ENCODE measurements at regions not wholly inside any gene's neighbourhood (a gene's known extent, or its start where the extent isn't known, plus 50 kb on each side); places are given as distances from the start of the nearest gene placed in this dataset.
"Not testable (repeated sequence)": the region's sequence is repeated elsewhere in the genome, so short reads cannot be mapped to it uniquely, and the experiment has no call there.

DNA sequence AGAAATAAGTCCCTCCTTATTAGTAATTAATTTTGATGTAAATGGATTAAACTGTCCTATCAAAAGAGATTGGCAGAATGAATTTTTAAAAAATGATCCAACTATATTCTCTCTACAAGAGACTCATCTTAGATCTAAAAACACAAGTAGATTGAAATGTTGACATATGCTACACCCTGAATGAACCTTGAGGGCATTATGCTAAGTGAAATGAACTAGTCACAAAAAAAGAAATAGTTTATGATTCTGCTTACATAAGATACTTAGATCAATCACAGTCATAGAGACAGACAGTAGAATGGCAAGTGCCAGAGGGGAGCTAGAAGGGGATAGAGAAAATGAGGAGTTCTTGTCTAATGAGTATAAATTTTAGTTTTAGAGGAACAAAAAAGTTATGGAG is 849.8 kb downstream of the CDH11 start:
- no peak overlapping the region for H3K27ac Mint-ChIP-seq
- no peaks in the 10 kb centered on the region for H3K27me3 Mint-ChIP-seq (ENCODE audit: low read depth)
- TF ChIP-seq, protein P1, sequence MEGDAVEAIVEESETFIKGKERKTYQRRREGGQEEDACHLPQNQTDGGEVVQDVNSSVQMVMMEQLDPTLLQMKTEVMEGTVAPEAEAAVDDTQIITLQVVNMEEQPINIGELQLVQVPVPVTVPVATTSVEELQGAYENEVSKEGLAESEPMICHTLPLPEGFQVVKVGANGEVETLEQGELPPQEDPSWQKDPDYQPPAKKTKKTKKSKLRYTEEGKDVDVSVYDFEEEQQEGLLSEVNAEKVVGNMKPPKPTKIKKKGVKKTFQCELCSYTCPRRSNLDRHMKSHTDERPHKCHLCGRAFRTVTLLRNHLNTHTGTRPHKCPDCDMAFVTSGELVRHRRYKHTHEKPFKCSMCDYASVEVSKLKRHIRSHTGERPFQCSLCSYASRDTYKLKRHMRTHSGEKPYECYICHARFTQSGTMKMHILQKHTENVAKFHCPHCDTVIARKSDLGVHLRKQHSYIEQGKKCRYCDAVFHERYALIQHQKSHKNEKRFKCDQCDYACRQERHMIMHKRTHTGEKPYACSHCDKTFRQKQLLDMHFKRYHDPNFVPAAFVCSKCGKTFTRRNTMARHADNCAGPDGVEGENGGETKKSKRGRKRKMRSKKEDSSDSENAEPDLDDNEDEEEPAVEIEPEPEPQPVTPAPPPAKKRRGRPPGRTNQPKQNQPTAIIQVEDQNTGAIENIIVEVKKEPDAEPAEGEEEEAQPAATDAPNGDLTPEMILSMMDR (IDR thresholded peaks at IDR 0.05; ENCODE audit: unreplicated experiment) = no peak

DNA sequence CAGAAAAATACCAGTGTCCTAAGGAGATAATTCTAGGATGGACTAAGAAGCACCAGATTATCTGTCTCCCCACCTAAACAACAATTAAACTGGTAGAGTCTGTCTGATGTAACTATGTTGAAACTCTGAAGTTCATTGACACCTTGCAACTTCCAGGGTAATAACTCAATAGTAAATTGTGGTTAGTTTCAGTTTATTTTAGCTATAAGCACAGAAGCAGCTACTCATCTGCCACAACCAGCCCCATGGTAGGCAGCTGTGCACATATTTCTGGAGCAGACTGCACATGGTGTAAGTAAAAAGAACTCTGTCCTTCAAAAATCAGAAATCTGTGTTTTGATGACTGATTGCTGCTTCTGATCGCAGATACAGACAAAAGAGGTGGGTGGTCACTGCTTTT is 852.1 kb downstream of the CDH11 start:
- TF ChIP-seq, protein P1 (IDR thresholded peaks at IDR 0.05; ENCODE audit: unreplicated experiment) = no peak
- H3K9me3 Mint-ChIP-seq = peaks cover 12% of the 10 kb centered on the region
- no peak for DNase-seq (ENCODE audit: low spot score in 2 of 2, unreplicated experiment in 2 of 2)
- H3K27me3 Mint-ChIP-seq (ENCODE audit: low read depth) = no peaks in the 10 kb centered on the region
- H3K4me3 Mint-ChIP-seq = no peak overlapping the region
- H3K4me1 Mint-ChIP-seq = no peaks in the 10 kb centered on the region
- no peak overlapping the region for H3K27ac Mint-ChIP-seq
- no peaks in the 10 kb centered on the region for H3K36me3 Mint-ChIP-seq

More for the DNA sequence above, 849.8 kb downstream of the CDH11 start:
- peaks cover 12% of the 10 kb centered on the region for H3K9me3 Mint-ChIP-seq
- no peaks in the 10 kb centered on the region for H3K36me3 Mint-ChIP-seq
- H3K4me3 Mint-ChIP-seq = no peak overlapping the region
- no peaks in the 10 kb centered on the region for H3K4me1 Mint-ChIP-seq
- DNase-seq (ENCODE audit: low spot score in 2 of 2, unreplicated experiment in 2 of 2) = no peak

DNA sequence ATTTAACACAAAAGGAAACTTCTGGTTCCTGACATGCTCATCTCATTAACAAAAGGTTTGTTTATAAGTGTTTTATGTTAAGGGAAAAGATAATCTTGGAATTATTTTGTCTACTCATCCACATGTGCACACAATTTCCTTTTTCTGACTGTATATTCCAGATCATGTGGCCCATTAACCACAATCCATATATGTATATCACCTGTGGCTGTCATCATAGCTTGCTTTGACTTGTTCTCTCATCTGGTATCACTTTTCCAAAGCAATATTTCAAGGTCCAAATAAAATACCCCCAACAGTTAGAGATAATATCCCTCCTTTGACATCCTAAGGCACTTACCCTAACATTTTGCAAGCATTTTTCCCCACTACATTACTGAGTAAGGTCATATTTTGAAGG is 856.1 kb downstream of the CDH11 start:
- Mint-ChIP-seq H3K9me3 (peaks cover 8% of the 10 kb centered on the region), H3K4me1 (no peaks in the 10 kb centered on the region), H3K36me3 (no peaks in the 10 kb centered on the region), H3K27me3 (ENCODE audit: low read depth) (no peaks in the 10 kb centered on the region), H3K4me3 (no peak overlapping the region), H3K27ac (no peak overlapping the region)
- no peak for DNase-seq (ENCODE audit: low spot score in 2 of 2, unreplicated experiment in 2 of 2)
- TF ChIP-seq, protein P1 (IDR thresholded peaks at IDR 0.05; ENCODE audit: unreplicated experiment) = no peak

DNA sequence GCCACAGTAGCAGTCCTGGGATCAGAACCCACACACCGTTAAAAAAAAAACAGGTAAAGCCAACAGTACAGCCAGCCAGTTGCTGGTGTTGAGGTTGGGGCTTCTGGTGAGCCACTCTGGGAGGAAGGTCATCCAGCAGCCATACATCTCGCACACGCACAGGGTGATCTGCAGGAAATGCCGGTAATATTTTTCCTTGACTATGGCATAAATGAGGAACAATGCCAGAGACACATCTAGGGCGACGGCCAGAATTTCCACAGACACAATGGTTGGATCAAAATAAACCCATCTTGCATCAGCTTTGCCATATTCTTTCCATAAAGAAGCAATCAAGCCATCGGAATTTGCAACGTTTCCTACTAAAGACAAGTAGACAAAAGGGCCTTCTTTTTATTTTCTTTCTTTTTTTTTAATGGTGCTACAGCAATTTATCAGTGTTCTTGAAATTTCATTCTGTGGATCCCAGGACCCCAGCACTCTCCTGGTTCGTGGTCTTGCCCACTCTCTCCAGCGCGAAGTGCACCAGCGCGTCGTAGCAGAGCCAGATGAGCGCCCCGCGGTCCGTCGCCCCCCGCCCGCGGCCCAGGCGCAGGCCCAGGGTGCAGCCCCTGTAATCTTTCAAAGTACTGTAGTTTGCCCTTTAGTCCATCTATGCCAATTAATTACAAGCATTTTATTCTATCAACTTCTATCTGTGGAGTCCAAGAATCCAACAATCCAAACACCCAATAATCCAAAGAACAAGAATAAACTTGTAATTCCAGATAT is 861.0 kb downstream of the CDH11 start:
- not testable (repeated sequence) for H3K27me3 Mint-ChIP-seq (ENCODE audit: low read depth); H3K36me3 Mint-ChIP-seq; H3K9me3 Mint-ChIP-seq; H3K4me1 Mint-ChIP-seq; DNase-seq (ENCODE audit: low spot score in 2 of 2, unreplicated experiment in 2 of 2); H3K27ac Mint-ChIP-seq; H3K4me3 Mint-ChIP-seq

DNA sequence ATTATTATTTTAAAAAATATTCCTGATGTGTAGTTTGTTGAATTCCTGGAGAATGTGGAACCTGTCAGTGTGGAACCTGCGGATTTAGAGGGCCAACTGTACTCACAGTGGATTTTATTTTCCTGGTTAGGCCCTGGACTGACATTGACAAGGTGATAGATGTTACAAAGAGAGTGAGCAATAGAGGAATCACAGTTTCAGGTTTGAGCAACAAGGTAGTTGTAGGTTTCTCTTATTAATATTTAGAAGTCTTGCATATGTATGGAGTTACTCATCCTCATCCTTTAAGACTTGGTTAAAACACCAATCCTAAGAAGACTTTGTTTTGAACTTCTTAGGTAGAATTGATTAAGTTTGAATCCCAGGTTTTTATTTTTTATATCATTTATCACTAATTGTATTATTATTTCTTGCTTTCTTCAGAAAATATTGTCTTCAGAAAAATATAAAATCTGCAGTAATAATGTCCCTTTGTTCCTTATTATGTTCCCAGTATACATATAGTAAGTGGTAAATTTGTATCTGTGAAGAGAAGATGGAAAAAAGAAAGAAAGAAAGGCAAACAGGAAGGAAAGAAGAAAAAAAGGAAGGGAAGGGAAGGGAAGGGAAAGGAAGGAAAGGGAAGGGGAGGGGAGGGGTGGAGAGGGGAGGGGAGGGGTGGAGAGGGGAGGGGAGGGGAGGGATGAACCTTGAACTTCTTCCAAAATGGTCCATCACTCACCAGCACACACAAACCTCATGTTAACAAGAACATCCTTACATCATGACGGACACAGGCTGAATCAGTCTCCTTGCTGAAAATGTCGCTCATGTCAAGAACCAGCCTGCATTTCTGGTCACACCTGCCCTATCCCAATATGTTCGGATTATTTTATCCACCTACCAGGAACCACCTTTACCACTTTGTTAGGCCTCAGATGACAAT is 867.2 kb downstream of the CDH11 start:
- Mint-ChIP-seq H3K27ac (no peak overlapping the region), H3K9me3 (no peaks in the 10 kb centered on the region), H3K4me1 (no peaks in the 10 kb centered on the region), H3K27me3 (ENCODE audit: low read depth) (no peaks in the 10 kb centered on the region), H3K36me3 (no peaks in the 10 kb centered on the region), H3K4me3 (no peak overlapping the region)
- no peak for DNase-seq (ENCODE audit: low spot score in 2 of 2, unreplicated experiment in 2 of 2)
- TF ChIP-seq, protein P1 (IDR thresholded peaks at IDR 0.05; ENCODE audit: unreplicated experiment) = no peak

DNA sequence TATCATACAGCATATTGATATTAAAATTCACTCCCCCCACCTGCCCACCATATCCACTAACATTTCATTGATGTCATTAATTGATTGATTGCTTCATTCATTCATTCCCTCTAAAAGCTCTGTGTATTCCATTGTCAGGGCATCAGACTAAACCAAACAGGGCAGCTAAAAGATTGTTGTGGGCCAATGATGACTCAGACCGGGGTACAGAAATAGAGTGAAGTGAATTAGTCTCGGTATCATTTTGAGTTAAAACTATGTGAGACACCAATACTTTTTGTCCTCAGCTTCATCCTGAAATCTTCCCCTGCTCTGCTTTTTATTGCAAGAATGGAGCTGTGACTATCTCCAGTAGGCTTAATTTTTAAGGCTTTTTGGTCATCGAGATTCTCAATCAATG is 868.3 kb downstream of the CDH11 start:
- Mint-ChIP-seq H3K9me3 (no peaks in the 10 kb centered on the region), H3K27ac (no peak overlapping the region), H3K4me1 (no peaks in the 10 kb centered on the region), H3K27me3 (ENCODE audit: low read depth) (no peaks in the 10 kb centered on the region), H3K36me3 (no peaks in the 10 kb centered on the region), H3K4me3 (no peak overlapping the region)
- DNase-seq (ENCODE audit: low spot score in 2 of 2, unreplicated experiment in 2 of 2) = no peak
- TF ChIP-seq, protein P1 (IDR thresholded peaks at IDR 0.05; ENCODE audit: unreplicated experiment) = no peak

Data from mesothelial cell of epicardium (in vitro differentiated cells).